WTC11 (cell line): ENCODE measurements at regions not wholly inside any gene's neighbourhood (a gene's known extent, or its start where the extent isn't known, plus 50 kb on each side); places are given as distances from the start of the nearest gene placed in this dataset.

ENCODE experiments used
- ATAC-seq: fragments of 200-7000 bp; cut with Tn5 transposase; 2 replicates; pipeline ENCODE4 v1.10.0; 2021; ENCODE audit warnings: mild to moderate bottlenecking, moderate library complexity
- CTCF ChIA-PET: fragments of 300-600 bp; sonication (Branson Sonifier 250); formaldehyde crosslinking; loops from one replicate; lab custom pipeline; 2021; ENCODE audit warnings: antibody characterized with exemption; lab: Charles Lee
- POLR2A ChIA-PET: fragments of 350-600 bp; sonication (Branson Sonifier 250); formaldehyde crosslinking; loops from one replicate; lab custom pipeline; 2021; ENCODE audit warnings: antibody characterized with exemption; lab: Charles Lee
- DNase-seq: peaks from one replicate; pipeline ENCODE4 v3.0.0; 2021; ENCODE audit warnings: low spot score
- H3K27ac Mint-ChIP-seq: 2 replicates; pipeline ENCODE4 v1.8.0; 2021; ENCODE audit warnings: mixed read lengths
- H3K27me3 Mint-ChIP-seq: 2 replicates; pipeline ENCODE4 v1.8.0; 2021; ENCODE audit warnings: low read depth, mild to moderate bottlenecking, moderate library complexity, mixed read lengths
- H3K36me3 Mint-ChIP-seq: 2 replicates; pipeline ENCODE4 v1.8.0; 2021; ENCODE audit warnings: mixed read lengths
- H3K4me1 Mint-ChIP-seq: 2 replicates; pipeline ENCODE4 v1.8.0; 2022; ENCODE audit warnings: mixed read lengths
- H3K4me3 Mint-ChIP-seq: 2 replicates; pipeline ENCODE4 v1.8.0; 2021; ENCODE audit warnings: mild to moderate bottlenecking, moderate library complexity, mixed read lengths
- H3K9me3 Mint-ChIP-seq: 2 replicates; pipeline ENCODE4 v1.8.0; 2021; ENCODE audit warnings: mixed read lengths
- ESRRA ChIP-seq: sonication (generic); formaldehyde crosslinking; IDR thresholded peaks from 2 replicates; pipeline ENCODE4 v1.8.1; 2022; ENCODE audit warnings: mild to moderate bottlenecking, missing genetic modification reagents, borderline replicate concordance
- FOXJ3 ChIP-seq: sonication (generic); formaldehyde crosslinking; IDR thresholded peaks from 2 replicates; pipeline ENCODE4 v1.9.0; 2021; ENCODE audit warnings: missing genetic modification reagents, mild to moderate bottlenecking, borderline replicate concordance
- FOXP1 ChIP-seq: sonication (generic); formaldehyde crosslinking; IDR thresholded peaks from 2 replicates; pipeline ENCODE4 v1.8.0; 2022; ENCODE audit warnings: missing genetic modification reagents, mild to moderate bottlenecking, moderate library complexity, borderline replicate concordance
- JAZF1 ChIP-seq: fragments of 250-450 bp; sonication (Bioruptor Pico); IDR thresholded peaks from 2 replicates; pipeline ENCODE4 v1.9.0; 2021; ENCODE audit warnings: moderate library complexity, mild to moderate bottlenecking, inconsistent platforms
- JUN ChIP-seq: sonication (generic); formaldehyde crosslinking; IDR thresholded peaks from 2 replicates; pipeline ENCODE4 v1.8.0; 2023; ENCODE audit warnings: mild to moderate bottlenecking, missing genetic modification reagents
- NR3C1 ChIP-seq: sonication (generic); formaldehyde crosslinking; conservative IDR thresholded peaks from 2 replicates; pipeline ENCODE4 v1.8.1; 2023; ENCODE audit warnings: low read depth, mild to moderate bottlenecking, missing genetic modification reagents
- OVOL2 ChIP-seq: fragments of 250-450 bp; sonication (Bioruptor Pico); IDR thresholded peaks from 2 replicates; pipeline ENCODE4 v1.9.0; 2021; ENCODE audit warnings: mild to moderate bottlenecking, borderline replicate concordance
- SMAD4 ChIP-seq: sonication (generic); formaldehyde crosslinking; IDR thresholded peaks from 2 replicates; pipeline ENCODE4 v1.8.0; 2022; ENCODE audit warnings: mild to moderate bottlenecking, missing genetic modification reagents
- TEAD4 ChIP-seq: sonication (generic); formaldehyde crosslinking; IDR thresholded peaks from 2 replicates; pipeline ENCODE4 v1.8.0; 2022; ENCODE audit warnings: mild to moderate bottlenecking, missing genetic modification reagents
- USF1 ChIP-seq: sonication (generic); formaldehyde crosslinking; IDR thresholded peaks from 2 replicates; pipeline ENCODE4 v1.8.0; 2022; ENCODE audit warnings: mild to moderate bottlenecking, missing genetic modification reagents
- ZNF317 ChIP-seq: sonication (generic); formaldehyde crosslinking; IDR thresholded peaks from 2 replicates; pipeline ENCODE4 v1.8.1; 2023; ENCODE audit warnings: low read depth, mild to moderate bottlenecking, moderate library complexity, missing genetic modification reagents, borderline replicate concordance
- ZNF423 ChIP-seq: fragments of 250-450 bp; sonication (Bioruptor Pico); IDR thresholded peaks from 2 replicates; pipeline ENCODE4 v2.1.2; 2022; ENCODE audit warnings: mild to moderate bottlenecking, moderate library complexity
- TF ChIP-seq, protein P1 (sequence below): sonication (generic); formaldehyde crosslinking; IDR thresholded peaks from 2 replicates; pipeline ENCODE4 v1.8.1; 2022; ENCODE audit warnings: low read depth, missing genetic modification reagents, borderline replicate concordance
- TF ChIP-seq, protein P2 (sequence below): sonication (generic); formaldehyde crosslinking; IDR thresholded peaks from 2 replicates; pipeline ENCODE4 v1.8.0; 2023; ENCODE audit warnings: missing genetic modification reagents, mild to moderate bottlenecking, borderline replicate concordance
- TF ChIP-seq, protein P3 (sequence below): sonication (generic); formaldehyde crosslinking; conservative IDR thresholded peaks from 2 replicates; pipeline ENCODE4 v1.8.1; 2022; ENCODE audit warnings: mild to moderate bottlenecking, missing genetic modification reagents
- TF ChIP-seq, protein P4 (sequence below): sonication (generic); formaldehyde crosslinking; IDR thresholded peaks from 2 replicates; pipeline ENCODE4 v1.8.1; 2023; ENCODE audit warnings: mild to moderate bottlenecking, missing genetic modification reagents, moderate library complexity

DNA sequence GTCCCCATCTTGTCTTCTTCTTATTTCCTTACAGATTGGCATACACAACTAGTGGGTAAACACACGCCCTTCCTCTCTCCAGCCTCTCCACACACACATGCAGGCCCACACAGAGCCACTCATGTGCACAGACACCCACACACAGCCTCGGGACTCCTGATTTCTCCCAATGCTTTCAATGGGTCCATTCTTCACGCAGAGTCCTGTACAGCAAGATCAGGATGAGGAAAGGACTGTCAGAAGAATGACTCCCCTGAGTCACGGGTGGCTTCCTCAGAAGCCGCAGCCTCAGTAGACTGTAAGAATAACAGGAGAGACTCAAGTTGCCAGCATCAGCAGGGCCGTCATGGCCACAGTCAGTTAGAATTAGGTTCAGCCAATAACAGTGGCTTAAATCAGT, 109.1 kb upstream of the GLI2 start:
- DNase-seq (no peak), ATAC-seq (no peak)
- CTCF ChIA-PET, result no interaction called here
- Mint-ChIP-seq H3K9me3 (peaks cover 3% of the 10 kb centered on the region; the same call in 1 of the 2 replicates), H3K36me3 (no peaks in the 10 kb centered on the region), H3K4me1 (no peaks in the 10 kb centered on the region), H3K27ac (no peak overlapping the region), H3K27me3 (peaks cover 22% of the 10 kb centered on the region), H3K4me3 (no peak overlapping the region)
- no peak for TF ChIP-seq USF1 (CRISPR knock-in tag)
- TF ChIP-seq, protein P1, sequence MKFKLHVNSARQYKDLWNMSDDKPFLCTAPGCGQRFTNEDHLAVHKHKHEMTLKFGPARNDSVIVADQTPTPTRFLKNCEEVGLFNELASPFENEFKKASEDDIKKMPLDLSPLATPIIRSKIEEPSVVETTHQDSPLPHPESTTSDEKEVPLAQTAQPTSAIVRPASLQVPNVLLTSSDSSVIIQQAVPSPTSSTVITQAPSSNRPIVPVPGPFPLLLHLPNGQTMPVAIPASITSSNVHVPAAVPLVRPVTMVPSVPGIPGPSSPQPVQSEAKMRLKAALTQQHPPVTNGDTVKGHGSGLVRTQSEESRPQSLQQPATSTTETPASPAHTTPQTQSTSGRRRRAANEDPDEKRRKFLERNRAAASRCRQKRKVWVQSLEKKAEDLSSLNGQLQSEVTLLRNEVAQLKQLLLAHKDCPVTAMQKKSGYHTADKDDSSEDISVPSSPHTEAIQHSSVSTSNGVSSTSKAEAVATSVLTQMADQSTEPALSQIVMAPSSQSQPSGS (CRISPR knock-in tag), result no peak
- TF ChIP-seq, all 79 proteins: peak for 0
- POLR2A ChIA-PET, result no interaction called here

- Mint-ChIP-seq H3K27ac (no peak overlapping the region), H3K4me1 (no peaks in the 10 kb centered on the region), H3K36me3 (no peaks in the 10 kb centered on the region), H3K4me3 (no peak overlapping the region), H3K27me3 (peaks cover 25% of the 10 kb centered on the region), H3K9me3 (peaks cover 3% of the 10 kb centered on the region; the same call in 1 of the 2 replicates)
- ChIA-PET CTCF (interaction anchor here (0.8 kb wide), 1 partner anchor 75 kb away, joined by 3 read pairs; no protein-coding TSS in a partner anchor), POLR2A (no interaction called here)
- TF ChIP-seq SMAD4 (CRISPR knock-in tag) (no peak), OVOL2 (CRISPR knock-in tag) (no peak), NR3C1 (CRISPR knock-in tag) (no peak), JAZF1 (CRISPR knock-in tag) (no peak), JUN (CRISPR knock-in tag) (no peak), FOXJ3 (no peak), USF1 (CRISPR knock-in tag) (no peak), ZNF423 (CRISPR knock-in tag) (no peak), ZNF317 (CRISPR knock-in tag) (no peak), TEAD4 (no peak), ESRRA (no peak), FOXP1 (CRISPR knock-in tag) (no peak)
- TF ChIP-seq, protein P2, sequence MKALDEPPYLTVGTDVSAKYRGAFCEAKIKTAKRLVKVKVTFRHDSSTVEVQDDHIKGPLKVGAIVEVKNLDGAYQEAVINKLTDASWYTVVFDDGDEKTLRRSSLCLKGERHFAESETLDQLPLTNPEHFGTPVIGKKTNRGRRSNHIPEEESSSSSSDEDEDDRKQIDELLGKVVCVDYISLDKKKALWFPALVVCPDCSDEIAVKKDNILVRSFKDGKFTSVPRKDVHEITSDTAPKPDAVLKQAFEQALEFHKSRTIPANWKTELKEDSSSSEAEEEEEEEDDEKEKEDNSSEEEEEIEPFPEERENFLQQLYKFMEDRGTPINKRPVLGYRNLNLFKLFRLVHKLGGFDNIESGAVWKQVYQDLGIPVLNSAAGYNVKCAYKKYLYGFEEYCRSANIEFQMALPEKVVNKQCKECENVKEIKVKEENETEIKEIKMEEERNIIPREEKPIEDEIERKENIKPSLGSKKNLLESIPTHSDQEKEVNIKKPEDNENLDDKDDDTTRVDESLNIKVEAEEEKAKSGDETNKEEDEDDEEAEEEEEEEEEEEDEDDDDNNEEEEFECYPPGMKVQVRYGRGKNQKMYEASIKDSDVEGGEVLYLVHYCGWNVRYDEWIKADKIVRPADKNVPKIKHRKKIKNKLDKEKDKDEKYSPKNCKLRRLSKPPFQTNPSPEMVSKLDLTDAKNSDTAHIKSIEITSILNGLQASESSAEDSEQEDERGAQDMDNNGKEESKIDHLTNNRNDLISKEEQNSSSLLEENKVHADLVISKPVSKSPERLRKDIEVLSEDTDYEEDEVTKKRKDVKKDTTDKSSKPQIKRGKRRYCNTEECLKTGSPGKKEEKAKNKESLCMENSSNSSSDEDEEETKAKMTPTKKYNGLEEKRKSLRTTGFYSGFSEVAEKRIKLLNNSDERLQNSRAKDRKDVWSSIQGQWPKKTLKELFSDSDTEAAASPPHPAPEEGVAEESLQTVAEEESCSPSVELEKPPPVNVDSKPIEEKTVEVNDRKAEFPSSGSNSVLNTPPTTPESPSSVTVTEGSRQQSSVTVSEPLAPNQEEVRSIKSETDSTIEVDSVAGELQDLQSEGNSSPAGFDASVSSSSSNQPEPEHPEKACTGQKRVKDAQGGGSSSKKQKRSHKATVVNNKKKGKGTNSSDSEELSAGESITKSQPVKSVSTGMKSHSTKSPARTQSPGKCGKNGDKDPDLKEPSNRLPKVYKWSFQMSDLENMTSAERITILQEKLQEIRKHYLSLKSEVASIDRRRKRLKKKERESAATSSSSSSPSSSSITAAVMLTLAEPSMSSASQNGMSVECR, result no peak
- TF ChIP-seq, protein P3, sequence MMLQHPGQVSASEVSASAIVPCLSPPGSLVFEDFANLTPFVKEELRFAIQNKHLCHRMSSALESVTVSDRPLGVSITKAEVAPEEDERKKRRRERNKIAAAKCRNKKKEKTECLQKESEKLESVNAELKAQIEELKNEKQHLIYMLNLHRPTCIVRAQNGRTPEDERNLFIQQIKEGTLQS (CRISPR knock-in tag), result no peak
- TF ChIP-seq, protein P4, sequence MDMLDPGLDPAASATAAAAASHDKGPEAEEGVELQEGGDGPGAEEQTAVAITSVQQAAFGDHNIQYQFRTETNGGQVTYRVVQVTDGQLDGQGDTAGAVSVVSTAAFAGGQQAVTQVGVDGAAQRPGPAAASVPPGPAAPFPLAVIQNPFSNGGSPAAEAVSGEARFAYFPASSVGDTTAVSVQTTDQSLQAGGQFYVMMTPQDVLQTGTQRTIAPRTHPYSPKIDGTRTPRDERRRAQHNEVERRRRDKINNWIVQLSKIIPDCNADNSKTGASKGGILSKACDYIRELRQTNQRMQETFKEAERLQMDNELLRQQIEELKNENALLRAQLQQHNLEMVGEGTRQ (CRISPR knock-in tag), result no peak
- ATAC-seq, result no peak
- no peak for DNase-seq
Observed at GRCh38 chr2:120628248-120628647, 107.4 kb upstream of the GLI2 start.
